ENCODE measurements at regions not wholly inside any gene's neighbourhood (a gene's known extent, or its start where the extent isn't known, plus 50 kb on each side); places are given as distances from the start of the nearest gene placed in this dataset.
"Not testable (repeated sequence)": the region's sequence is repeated elsewhere in the genome, so short reads cannot be mapped to it uniquely, and the experiment has no call there.

DNA sequence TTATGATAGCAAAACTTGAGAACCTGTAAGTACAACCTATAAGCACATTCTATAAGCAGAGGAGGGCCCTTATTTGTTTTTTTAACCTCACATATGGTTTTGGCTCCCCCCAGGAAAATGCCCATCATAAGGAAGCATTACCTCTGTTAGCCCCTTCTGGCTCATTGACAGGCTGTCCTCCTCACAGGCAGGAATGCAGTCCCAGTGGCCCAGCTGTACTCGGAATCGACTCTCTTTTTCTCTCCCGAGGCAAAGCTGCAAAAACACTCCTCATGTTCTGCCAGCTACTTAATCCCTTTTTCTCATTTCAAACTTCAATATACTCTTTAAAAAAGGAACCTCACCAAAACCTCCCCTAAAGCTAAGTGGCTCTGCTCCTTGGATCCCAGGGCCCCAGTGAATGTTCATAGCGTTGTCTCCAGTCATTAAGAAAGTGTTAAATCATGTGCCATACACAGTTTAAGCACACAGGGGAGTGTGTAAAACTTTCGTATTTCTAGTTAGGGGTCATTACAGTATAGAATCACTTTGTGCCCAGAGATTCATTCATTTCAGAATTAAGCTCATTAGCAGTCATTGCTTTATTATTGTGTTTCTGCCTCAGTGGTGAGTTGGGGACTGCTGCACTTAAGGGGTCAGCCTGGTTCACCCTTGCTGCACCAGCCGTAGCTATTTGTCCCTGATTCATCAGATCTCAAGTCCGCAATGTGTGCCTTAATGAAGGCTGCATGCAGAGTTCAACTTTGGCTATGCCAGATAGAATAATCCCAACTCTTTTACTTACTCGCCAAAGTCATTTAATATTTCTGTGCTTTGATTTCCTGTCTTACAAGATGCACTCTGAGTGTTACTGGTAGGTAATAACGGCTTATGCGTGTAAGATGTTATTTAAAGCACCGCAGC lies 57.6 kb downstream of the JRKL start:
- DNase-seq, result no peak

GRCh38 chr11:96448225-96448624 lies 58.4 kb downstream of the JRKL start:
- DNase-seq, result no peak

GRCh38 chr11:96456111-96456510 lies 66.3 kb downstream of the JRKL start:
- DNase-seq, result no peak

- DNase-seq, result no peak
Observed at GRCh38 chr11:96459751-96460150, 69.9 kb downstream of the JRKL start.

DNA sequence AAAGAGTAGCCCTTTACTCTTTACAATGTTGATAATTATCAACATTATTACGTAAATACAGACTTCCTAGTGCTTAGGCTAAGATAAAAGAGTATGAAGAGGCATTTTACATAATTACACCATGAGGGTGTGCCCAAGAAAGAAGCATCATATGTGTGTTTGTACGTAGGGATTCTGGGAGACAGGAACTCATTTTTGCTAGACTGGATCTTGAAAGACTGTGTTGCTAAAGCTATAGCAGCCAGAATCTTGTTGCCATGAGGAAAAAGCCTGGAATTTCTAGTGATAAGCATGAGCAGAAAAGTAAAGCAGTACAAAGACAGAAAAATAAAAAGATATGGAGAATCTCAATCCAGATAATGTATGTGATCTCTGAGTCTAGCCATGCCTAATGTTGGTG lies 72.1 kb downstream of the JRKL start:
- DNase-seq, result no peak

GRCh38 chr11:96464700-96465307 lies 75.0 kb downstream of the JRKL start:
- peak; percentile 63 to 72 for DNase-seq

DNA sequence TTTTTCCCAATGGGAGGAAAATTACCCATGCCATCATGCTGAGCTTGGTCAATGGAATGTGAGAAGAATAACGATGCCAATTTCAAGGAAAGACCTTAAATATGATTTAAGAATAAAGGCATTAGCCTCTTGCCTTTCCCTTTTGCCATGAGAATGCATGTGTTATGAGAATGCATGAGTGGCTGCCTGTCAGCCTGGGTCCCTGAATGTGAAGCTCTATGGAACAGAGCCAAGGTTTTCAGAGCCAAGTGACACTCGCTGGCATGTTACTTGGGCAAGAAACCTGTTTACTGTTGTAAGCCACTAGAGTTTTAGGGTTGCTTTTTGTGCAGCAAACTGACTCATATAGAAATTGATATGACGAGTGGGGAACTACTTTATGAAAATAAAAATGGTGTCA lies 75.7 kb downstream of the JRKL start:
- no peak for DNase-seq

- DNase-seq, result no peak
Observed at GRCh38 chr11:96466607-96467006, 76.8 kb downstream of the JRKL start.

- no peak for DNase-seq
Observed at GRCh38 chr11:96469776-96470175, 80.0 kb downstream of the JRKL start.

- DNase-seq, result no peak
Observed at GRCh38 chr11:96470521-96470920, 80.7 kb downstream of the JRKL start.

DNA sequence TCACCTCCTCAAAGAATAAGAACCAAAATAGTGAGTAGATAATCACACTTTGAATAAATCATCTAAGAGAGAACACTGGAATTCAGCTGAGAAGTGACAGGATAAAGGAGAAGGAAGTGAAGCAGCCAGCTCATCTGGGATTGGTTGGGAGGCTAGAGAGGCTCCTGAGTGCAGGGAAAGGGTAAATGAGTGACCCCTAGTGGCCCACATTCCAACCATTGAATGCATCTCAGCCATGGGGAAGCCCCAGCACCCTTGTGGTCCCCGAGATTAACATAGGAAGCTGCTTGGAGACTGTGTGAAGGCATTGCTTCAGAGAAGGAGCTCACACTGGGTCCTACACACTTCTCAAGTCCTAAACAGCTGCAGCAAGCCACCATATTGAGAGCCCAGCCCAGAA lies 82.3 kb downstream of the JRKL start:
- DNase-seq, result no peak

GRCh38 chr11:96474263-96474662 lies 84.5 kb downstream of the JRKL start:
- DNase-seq, result no peak

GRCh38 chr11:96481204-96481603 lies 91.4 kb downstream of the JRKL start:
- peak in 1 of 2 donors; percentile 11 for DNase-seq

DNA sequence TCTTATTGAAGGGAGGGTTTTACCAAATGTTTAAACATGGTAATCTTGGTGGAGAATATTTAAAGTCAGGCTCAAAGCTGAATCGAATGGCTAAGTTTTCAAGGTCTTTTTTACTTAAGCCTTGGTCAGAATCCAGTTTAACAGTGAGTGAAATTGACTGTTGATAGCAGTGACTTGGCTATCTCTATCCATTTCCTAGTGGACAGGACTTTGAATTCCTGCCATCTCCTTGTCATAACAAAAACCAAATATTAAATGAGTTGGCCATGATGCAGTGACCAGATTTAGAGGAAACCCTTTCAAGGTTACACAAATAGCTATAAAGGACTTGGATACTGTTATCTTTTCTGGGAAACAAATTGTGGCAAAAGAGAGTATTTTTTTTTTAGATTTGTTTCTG lies 92.0 kb downstream of the JRKL start:
- peak; percentile 83 for DNase-seq

DNA sequence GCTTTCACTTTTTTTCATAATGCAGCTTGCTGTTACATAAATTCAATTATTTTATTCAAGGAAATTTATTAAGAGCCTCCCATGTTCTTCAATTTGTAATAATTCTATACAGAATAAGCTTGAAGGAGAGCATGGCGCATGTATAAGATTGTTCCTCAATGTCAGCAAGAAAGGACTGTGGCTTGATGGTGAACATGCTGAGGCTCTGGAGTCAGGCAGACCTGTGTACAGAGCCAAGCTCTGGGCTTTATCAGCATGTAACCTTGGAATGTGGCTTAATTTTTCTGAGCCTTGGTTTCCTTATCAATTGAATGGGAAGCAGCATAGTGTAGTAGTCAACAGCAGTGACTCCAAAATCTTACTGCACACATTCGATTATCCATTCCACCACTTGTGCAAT lies 92.4 kb downstream of the JRKL start:
- DNase-seq, result peak in 1 of 2 donors; percentile 35

DNA sequence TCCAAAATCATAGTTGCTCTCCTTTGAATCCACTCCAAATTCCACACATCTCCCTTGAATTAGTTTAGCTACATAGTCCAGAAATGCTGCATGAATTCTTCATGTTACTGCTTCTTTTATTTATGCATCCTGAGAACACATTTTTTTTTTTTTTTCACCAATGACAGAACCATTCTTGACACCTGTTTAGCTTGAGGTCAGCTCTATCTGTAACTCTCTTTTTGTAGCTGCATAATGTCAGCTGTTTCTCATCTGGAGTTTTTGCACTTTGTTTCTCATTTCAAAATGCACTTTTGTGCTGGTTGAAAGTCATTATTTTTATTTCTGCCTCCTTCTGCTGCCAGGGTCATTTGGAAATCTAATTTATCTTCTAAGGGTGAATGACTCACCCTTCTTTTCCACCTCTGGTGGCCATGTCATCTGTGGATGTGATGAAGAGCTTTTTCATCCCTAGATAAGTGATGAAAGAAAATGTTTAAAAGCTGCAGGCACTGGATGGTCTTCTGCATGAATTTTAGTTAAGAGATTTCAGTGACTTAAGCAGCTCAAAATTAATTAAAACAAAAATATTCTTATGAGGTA lies 93.7 kb downstream of the JRKL start:
- DNase-seq, result no peak

DNA sequence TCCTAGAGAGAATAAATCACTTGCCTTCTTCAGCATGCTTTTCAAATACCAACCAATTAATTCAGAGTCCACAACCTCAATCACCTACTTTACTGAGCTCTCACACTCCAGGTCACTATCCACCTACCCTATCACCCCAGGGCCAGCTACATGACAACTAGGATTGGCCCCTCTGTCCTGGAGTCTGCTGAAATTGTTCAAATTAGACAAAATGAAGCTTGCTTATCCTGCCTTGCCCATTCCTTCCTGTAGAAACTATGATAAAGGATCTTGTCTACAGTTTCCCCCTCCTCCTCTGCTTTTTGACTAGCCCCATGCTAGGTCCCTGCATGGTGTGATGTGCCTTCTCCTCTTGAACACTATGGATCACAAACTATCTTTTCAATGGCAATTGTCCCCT lies 94.5 kb downstream of the JRKL start:
- DNase-seq, result no peak

DNA sequence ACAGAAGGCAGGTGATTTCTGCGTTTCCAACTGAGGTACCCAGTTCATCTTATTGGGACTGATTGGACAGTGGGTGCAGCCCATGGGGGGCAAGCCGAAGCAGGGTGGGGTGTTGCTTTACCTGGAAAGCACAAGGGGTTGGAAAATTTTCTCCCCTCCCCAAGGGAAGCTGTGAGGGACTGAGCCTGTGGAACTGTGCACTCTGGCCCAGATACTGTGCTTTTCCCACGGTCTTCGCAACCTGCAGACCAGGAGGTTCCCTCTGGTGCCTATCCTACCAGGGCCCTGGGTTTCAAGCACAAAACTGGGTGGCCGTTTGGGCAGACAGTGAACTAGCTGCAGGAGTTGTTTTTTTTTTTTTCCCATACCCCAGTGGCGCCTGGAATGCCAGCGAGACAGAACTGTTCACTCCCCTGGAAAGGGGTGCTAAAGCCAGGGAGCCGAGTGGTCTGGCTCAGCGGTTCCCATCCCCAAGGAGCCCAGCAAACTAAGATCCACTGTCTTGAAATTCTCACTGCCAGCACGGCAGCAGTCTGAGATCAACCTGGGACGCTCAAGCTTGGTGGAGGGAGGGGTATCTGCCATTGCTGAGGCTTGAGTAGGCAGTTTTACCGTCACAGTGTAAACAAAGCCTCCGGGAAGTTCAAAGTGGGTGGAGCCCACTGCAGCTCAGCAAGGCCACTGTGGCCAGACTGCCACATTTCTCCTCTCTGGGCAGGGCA lies 97.2 kb downstream of the JRKL start:
- DNase-seq, result peak in 1 of 2 donors; percentile 16

DNA sequence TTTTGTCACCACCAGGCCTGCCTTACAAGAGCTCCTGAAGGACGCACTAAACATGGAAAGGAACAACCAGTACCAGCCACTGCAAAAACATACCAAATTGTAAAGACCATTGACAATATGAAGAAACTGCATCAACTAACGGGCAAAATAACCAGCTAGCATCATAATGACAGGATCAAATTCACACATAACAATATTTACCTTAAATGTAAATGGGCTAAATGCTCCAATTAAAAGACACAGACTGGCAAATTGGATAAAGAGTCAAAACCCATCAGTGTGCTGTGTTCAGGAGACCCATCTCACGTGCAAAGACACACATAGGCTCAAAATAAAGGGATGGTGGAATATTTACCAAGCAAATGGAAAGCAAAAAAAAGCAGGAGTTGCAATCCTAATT lies 99.1 kb downstream of the JRKL start:
- not testable (repeated sequence) for DNase-seq

DNA sequence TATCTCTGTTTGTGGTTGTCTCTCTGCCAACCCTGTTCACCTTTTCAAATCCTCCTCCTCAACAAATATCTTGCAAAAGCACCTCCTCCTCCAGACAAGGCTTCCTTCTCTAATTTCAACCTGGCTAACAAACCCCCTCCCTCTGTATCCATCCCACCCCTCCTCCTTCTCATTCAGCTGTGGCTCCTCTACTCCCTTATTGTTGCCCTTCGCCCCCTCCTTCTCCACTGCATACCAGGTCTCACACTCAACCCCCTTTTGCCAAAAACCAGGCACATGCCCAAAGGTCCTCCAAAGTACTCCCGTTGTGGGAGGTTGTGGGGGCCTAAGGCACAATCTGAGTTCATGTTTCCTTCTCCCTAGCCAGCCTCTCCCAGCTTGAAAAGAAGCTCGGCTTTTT lies 110.6 kb downstream of the JRKL start:
- no peak for DNase-seq

- DNase-seq, result no peak
Observed at GRCh38 chr11:96506041-96506440, 116.2 kb downstream of the JRKL start.

DNA sequence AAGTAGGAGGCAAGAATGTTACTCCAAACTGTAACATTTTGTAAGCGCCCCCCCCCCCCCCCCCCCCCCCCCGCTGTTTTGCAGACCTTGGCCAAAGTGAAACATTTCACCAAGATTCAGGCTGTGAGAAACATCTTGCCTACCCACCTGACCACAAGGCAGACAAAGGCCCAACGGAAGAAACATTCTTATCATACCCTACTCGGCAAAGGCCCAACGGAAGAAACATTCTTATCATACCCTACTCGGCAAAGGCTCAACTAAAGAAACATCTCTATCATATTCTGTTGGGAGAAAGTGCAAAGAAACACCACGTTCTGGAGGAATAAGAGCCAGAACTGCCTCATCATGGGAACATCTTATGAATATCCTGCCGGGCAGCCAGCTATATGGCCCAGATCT lies 117.1 kb downstream of the JRKL start:
- DNase-seq, result no peak
